K562 (cell line): ENCODE measurements at regions not wholly inside any gene's neighbourhood (a gene's known extent, or its start where the extent isn't known, plus 50 kb on each side); places are given as distances from the start of the nearest gene placed in this dataset.

Experiments
- ATAC-seq: fragments of 200-7000 bp; cut with Tn5 transposase; 3 replicates; pipeline ENCODE4 v1.9.1; 2020; ENCODE audit warnings: moderate library complexity
- BruUV-seq: library from RNA; stranded (reverse); fragments of 400-500 nt; replicated peaks from 2 replicates; lab custom pipeline; 2021; lab: Mats Ljungman, UMichigan
- CTCF ChIA-PET: fragments of 300-600 bp; formaldehyde crosslinking; extraction: SDS; loops from one replicate; lab custom pipeline; 2021; ENCODE audit warnings: low intra/inter-chr PET ratio; lab: Yijun Ruan, JAX
- POLR2A ChIA-PET: fragments of 300-600, 350-650 bp; sonication (Branson Sonifier 250); formaldehyde crosslinking; extraction: SDS; loops from one replicate; lab custom pipeline; 2021; ENCODE audit warnings: antibody characterized with exemption, inconsistent platforms; lab: Yijun Ruan, JAX
- DNase-seq, 4 experiments: peaks; one replicate each; pipeline versions ENCODE4 v3.0.0 to v3.0.0-alpha.2; 2011 to 2018; ENCODE audit warnings: low spot score in 3 of 4, mixed read lengths in 3 of 4; ENCODE audit errors: extremely low read depth in 1 of 4
- FAIRE-seq: peaks from 2 replicates; lab custom pipeline; 2011; peaks lifted over from hg19 to GRCh38; lab: Jason Lieb, UNC
- H2AFZ ChIP-seq: 2 replicates; pipeline ENCODE4 v1.6.0; 2011; ENCODE audit warnings: low read depth, low read length, control low read depth, inconsistent platforms
- H3K27ac ChIP-seq: fragments of 200-600 bp; 3 replicates; pipeline ENCODE4 v1.8.0; 2011; ENCODE audit warnings: low read depth, mild to moderate bottlenecking, control low read depth, inconsistent platforms, low read length, moderate library complexity, mixed read lengths; ENCODE audit errors: extremely low read depth
- H3K27me3 ChIP-seq, 2 experiments: fragments of 300-600 bp in 1 of 2; 2 replicates in 1 of 2; 3 replicates in 1 of 2; pipeline versions ENCODE4 v1.6.0 to v1.8.0; 2011; ENCODE audit warnings: inconsistent platforms in 2 of 2, low read length in 2 of 2, mild to moderate bottlenecking in 1 of 2, mixed read lengths in 1 of 2, moderate library complexity in 1 of 2; ENCODE audit not compliant: control insufficient read depth in 2 of 2, insufficient read depth in 2 of 2
- H3K36me3 ChIP-seq: fragments of 300-600 bp; 3 replicates; pipeline ENCODE4 v1.8.0; 2011; ENCODE audit warnings: mild to moderate bottlenecking, low read length, inconsistent platforms; ENCODE audit not compliant: control insufficient read depth, insufficient read depth
- H3K4me1 ChIP-seq, 2 experiments: fragments of 200-600 bp in 1 of 2; replicated peaks in 1 of 2; 2 replicates in 1 of 2; 3 replicates in 1 of 2; pipeline versions ENCODE4 v1.5.1 to v1.8.0; 2011; ENCODE audit warnings: inconsistent platforms in 2 of 2, low read length in 2 of 2, mild to moderate bottlenecking in 1 of 2, mixed read lengths in 1 of 2, moderate library complexity in 1 of 2; ENCODE audit not compliant: control insufficient read depth in 2 of 2, insufficient read depth in 2 of 2
- H3K4me2 ChIP-seq: 2 replicates; pipeline ENCODE4 v1.6.1; 2011; ENCODE audit warnings: low read length, control low read depth, inconsistent platforms, mixed read lengths; ENCODE audit not compliant: insufficient read depth
- H3K4me3 ChIP-seq: fragments of 200-600 bp; sonication (generic), shearing (Covaris generic); 2 replicates; pipeline ENCODE4 v1.5.1; 2016; ENCODE audit warnings: control low read depth, inconsistent platforms
- H3K79me2 ChIP-seq: fragments of 200-600 bp; 3 replicates; pipeline ENCODE4 v1.8.0; 2011; ENCODE audit warnings: low read length, inconsistent platforms; ENCODE audit not compliant: control insufficient read depth, insufficient read depth
- H3K9ac ChIP-seq, 2 experiments: 2 replicates each; pipeline versions ENCODE4 v1.6.0 to v1.6.1; 2011; ENCODE audit warnings: low read depth in 2 of 2, low read length in 2 of 2, control low read depth in 1 of 2, inconsistent platforms in 1 of 2, mild to moderate bottlenecking in 1 of 2, mixed read lengths in 1 of 2; ENCODE audit not compliant: insufficient read depth in 1 of 2
- H3K9me1 ChIP-seq: one replicate; pipeline ENCODE4 v1.6.0; 2011; ENCODE audit warnings: inconsistent platforms, mild to moderate bottlenecking, low read length, moderate library complexity; ENCODE audit not compliant: control insufficient read depth, insufficient read depth
- H3K9me3 ChIP-seq: replicated peaks from 2 replicates; pipeline ENCODE4 v1.5.1; 2011; ENCODE audit warnings: low read depth, low read length, inconsistent platforms; ENCODE audit not compliant: control insufficient read depth, insufficient read depth
- H4K20me1 ChIP-seq: replicated peaks from 2 replicates; pipeline ENCODE4 v1.6.1; 2011; ENCODE audit warnings: low read length, inconsistent platforms, mixed read lengths; ENCODE audit not compliant: control insufficient read depth, insufficient read depth
- ARHGAP35 ChIP-seq: fragments of 450-650 bp; IDR thresholded peaks from 2 replicates; pipeline ENCODE4 v1.6.1; 2018; ENCODE audit not compliant: partially characterized antibody
- EP300 ChIP-seq: IDR thresholded peaks from 2 replicates; pipeline ENCODE4 v1.6.1; 2012; ENCODE audit warnings: low read length, improper control_type of control experiment
- HDAC2 ChIP-seq: fragments of 450-650 bp; IDR thresholded peaks from 2 replicates; pipeline ENCODE4 v1.6.1; 2016; ENCODE audit warnings: mild to moderate bottlenecking
- ILK ChIP-seq: fragments of 450-650 bp; IDR thresholded peaks from 2 replicates; pipeline ENCODE4 v1.6.1; 2016; ENCODE audit warnings: missing genetic modification characterization, low read depth, mild to moderate bottlenecking, missing compliant biosample characterization, moderate library complexity, borderline replicate concordance
- MTA3 ChIP-seq: fragments of 450-650 bp; formaldehyde crosslinking; IDR thresholded peaks from 2 replicates; pipeline ENCODE4 v1.6.1; 2017; ENCODE audit warnings: mild to moderate bottlenecking, borderline replicate concordance
- PHB ChIP-seq: fragments of 250-450 bp; sonication (Bioruptor Pico); IDR thresholded peaks from 2 replicates; pipeline ENCODE4 v1.5.0; 2021
- RBM39 ChIP-seq: fragments of 200-400 bp; formaldehyde crosslinking; optimal IDR thresholded peaks from 2 replicates; pipeline ENCODE3; 2018; ENCODE audit warnings: low read depth, low read length
- SETDB1 ChIP-seq: IDR thresholded peaks from one replicate; pipeline ENCODE4 v1.6.1; 2012; ENCODE audit warnings: low read length, control low read depth, inconsistent platforms
- SMAD4 ChIP-seq: fragments of 250-450 bp; sonication (Bioruptor Pico); conservative IDR thresholded peaks from 2 replicates; pipeline ENCODE4 v1.8.0; 2021; ENCODE audit warnings: inconsistent platforms, mild to moderate bottlenecking, moderate library complexity
- ZKSCAN3 ChIP-seq: fragments of 250-450 bp; sonication (Bioruptor Pico); IDR thresholded peaks from 2 replicates; pipeline ENCODE4 v1.4.0; 2020
- ZNF133 ChIP-seq: fragments of 250-450 bp; sonication (Bioruptor Pico); IDR thresholded peaks from 2 replicates; pipeline ENCODE4 v1.4.0; 2020; ENCODE audit warnings: mild to moderate bottlenecking
- ZNF165 ChIP-seq: fragments of 250-450 bp; sonication (Bioruptor Pico); IDR thresholded peaks from 2 replicates; pipeline ENCODE4 v1.4.0; 2020; ENCODE audit warnings: borderline replicate concordance
- ZNF589 ChIP-seq: fragments of 200-800 bp; sonication (Bioruptor generic); IDR thresholded peaks from 2 replicates; pipeline ENCODE4 v1.6.1; 2016; ENCODE audit warnings: low read depth, missing genetic modification characterization, missing compliant biosample characterization
- ZNF77 ChIP-seq: fragments of 250-450 bp; sonication (Bioruptor Pico); IDR thresholded peaks from 2 replicates; pipeline ENCODE4 v1.5.0; 2020
- WGBS: fragments of 100-300 bp; shearing (Covaris generic); methylation state at CpG from one replicate; pipeline ENCODE4 v1.1.6; 2016; ENCODE audit warnings: low coverage, mixed read lengths; ENCODE audit not compliant: insufficient coverage; ENCODE audit errors: missing lambda C conversion rate; 5-methylcytosine and 5-hydroxymethylcytosine counted together
- in situ Hi-C: fragments of 300-500 bp; cut with MboI; formaldehyde crosslinking; loops from 4 replicates; pipeline ENCODE4 v1.15.0; 2018; ENCODE audit warnings: inconsistent platforms, mixed read lengths
- intact Hi-C: fragments of 100-400 bp; cut with micrococcal nuclease; formaldehyde crosslinking; loops from 2 replicates; pipeline ENCODE4 v1.14.2; 2022
- TF ChIP-seq, protein P1 (sequence below): fragments of 450-650 bp; IDR thresholded peaks from 2 replicates; pipeline ENCODE4 v1.6.1; 2017; ENCODE audit warnings: mild to moderate bottlenecking, moderate library complexity
- TF ChIP-seq, protein P2 (sequence below): sonication (generic); formaldehyde crosslinking; IDR thresholded peaks from 2 replicates; pipeline ENCODE4 v1.8.0; 2022; ENCODE audit warnings: mild to moderate bottlenecking, missing genetic modification reagents
- TF ChIP-seq, protein P3 (sequence below): fragments of 250-450 bp; sonication (Bioruptor Pico); IDR thresholded peaks from 2 replicates; pipeline ENCODE4 v1.8.0; 2021; ENCODE audit warnings: moderate library complexity, mild to moderate bottlenecking, inconsistent platforms

DNA sequence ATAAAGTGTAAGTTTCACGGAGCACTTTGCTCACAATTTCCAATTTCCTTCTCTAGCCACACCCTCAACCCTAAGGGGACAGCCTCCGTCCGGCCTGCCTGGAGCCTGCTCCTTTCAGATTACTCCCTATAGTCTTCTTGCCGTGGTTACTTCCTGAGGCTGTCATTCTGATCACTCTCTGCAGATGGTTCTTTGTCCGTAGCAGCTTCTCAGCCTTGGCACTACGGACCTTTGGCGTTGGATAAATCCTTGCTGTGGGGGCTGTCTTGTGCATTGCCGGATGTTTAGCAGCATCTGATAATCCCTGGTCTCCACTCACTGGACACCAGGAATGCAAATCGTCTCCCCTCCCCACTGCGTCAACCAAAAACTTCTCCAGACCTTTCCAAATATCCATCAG, 447.5 kb upstream of the KIRREL3 start:
- Histone ChIP-seq H3K4me1 (no peaks in the 10 kb centered on the region), H3K79me2 (no peaks in the 10 kb centered on the region), H3K27me3 (no peaks in the 10 kb centered on the region), H3K9ac (no peak overlapping the region), H3K9me1 (no peaks in the 10 kb centered on the region), H3K36me3 (no peaks in the 10 kb centered on the region), H3K4me2 (no peak overlapping the region), H3K27ac (no peak overlapping the region), H3K4me3 (no peak overlapping the region), H2AFZ (no peak overlapping the region), H3K9me3 (no peaks in the 10 kb centered on the region), H4K20me1 (no peaks in the 10 kb centered on the region)
- ChIA-PET CTCF (no interaction called here), POLR2A (no interaction called here)
- ATAC-seq (no peak), FAIRE-seq (no peak), DNase-seq (no peak)
- no TSS peak for BruUV-seq
- TF ChIP-seq, protein P1, sequence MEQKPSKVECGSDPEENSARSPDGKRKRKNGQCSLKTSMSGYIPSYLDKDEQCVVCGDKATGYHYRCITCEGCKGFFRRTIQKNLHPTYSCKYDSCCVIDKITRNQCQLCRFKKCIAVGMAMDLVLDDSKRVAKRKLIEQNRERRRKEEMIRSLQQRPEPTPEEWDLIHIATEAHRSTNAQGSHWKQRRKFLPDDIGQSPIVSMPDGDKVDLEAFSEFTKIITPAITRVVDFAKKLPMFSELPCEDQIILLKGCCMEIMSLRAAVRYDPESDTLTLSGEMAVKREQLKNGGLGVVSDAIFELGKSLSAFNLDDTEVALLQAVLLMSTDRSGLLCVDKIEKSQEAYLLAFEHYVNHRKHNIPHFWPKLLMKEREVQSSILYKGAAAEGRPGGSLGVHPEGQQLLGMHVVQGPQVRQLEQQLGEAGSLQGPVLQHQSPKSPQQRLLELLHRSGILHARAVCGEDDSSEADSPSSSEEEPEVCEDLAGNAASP: no peak
- no peak for TF ChIP-seq MTA3
- TF ChIP-seq, protein P2, sequence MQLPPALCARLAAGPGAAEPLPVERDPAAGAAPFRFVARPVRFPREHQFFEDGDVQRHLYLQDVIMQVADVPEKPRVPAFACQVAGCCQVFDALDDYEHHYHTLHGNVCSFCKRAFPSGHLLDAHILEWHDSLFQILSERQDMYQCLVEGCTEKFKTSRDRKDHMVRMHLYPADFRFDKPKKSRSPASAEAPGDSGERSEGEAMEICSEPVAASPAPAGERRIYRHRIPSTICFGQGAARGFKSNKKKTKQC (CRISPR knock-in tag): no peak
- TF ChIP-seq SETDB1: no peak
- TF ChIP-seq ZNF165 (CRISPR knock-in tag): no peak
- TF ChIP-seq ZKSCAN3 (CRISPR knock-in tag): no peak
- no peak for TF ChIP-seq HDAC2
- no peak for TF ChIP-seq SMAD4 (CRISPR knock-in tag)
- TF ChIP-seq, protein P3, sequence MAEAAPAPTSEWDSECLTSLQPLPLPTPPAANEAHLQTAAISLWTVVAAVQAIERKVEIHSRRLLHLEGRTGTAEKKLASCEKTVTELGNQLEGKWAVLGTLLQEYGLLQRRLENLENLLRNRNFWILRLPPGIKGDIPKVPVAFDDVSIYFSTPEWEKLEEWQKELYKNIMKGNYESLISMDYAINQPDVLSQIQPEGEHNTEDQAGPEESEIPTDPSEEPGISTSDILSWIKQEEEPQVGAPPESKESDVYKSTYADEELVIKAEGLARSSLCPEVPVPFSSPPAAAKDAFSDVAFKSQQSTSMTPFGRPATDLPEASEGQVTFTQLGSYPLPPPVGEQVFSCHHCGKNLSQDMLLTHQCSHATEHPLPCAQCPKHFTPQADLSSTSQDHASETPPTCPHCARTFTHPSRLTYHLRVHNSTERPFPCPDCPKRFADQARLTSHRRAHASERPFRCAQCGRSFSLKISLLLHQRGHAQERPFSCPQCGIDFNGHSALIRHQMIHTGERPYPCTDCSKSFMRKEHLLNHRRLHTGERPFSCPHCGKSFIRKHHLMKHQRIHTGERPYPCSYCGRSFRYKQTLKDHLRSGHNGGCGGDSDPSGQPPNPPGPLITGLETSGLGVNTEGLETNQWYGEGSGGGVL: no peak
- no peak for TF ChIP-seq EP300
- no peak for TF ChIP-seq ARHGAP35
- no peak for TF ChIP-seq ZNF589 (CRISPR knock-in tag)
- no peak for TF ChIP-seq RBM39
- no peak for TF ChIP-seq ZNF77 (CRISPR knock-in tag)
- TF ChIP-seq ZNF133 (CRISPR knock-in tag): no peak
- no peak for TF ChIP-seq ILK (tag)
- no peak for TF ChIP-seq PHB (CRISPR knock-in tag)
- in situ Hi-C loops: no loop called here
- 2% methylated on average over 9 of the region's 10 CpGs for WGBS
- intact Hi-C loops: no loop called here
